ENCODE measurements at regions not wholly inside any gene's neighbourhood (a gene's known extent, or its start where the extent isn't known, plus 50 kb on each side); places are given as distances from the start of the nearest gene placed in this dataset.
"Not testable (repeated sequence)": the region's sequence is repeated elsewhere in the genome, so short reads cannot be mapped to it uniquely, and the experiment has no call there.

DNA sequence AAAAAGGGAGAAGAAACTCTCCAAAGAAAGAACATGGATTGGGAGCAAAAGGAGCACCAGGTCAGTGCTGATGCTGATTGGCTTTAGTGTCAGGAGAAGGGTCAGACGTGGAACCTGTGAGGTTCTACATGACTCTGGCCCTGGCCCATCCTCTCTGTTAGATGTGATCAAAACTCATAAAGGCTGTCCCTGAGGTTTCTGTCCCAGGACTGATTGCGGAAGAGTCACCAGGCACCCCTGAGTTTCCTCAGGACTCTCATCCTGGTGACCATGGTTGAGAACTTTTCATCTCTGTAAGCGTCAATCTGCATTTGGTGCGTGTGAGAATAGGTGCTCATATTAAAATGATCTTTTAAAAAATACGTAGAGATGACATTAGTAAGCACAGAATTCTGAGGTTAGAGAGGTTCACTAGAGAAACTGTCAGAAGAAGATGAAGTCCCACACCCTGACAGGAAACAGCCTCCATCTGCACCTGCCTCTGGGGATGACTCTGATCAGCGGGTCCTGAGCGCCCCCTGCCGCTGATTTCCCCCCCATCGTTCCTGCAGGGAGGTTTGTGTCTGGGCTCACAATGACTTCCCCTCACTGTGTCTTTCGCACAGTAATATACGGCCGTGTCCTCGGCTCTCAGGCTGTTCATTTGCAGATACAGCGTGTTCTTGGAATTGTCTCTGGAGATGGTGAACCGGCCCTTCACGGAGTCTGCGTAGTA is 741.8 kb downstream of the TMEM121 start:
- no peak for DNase-seq
- TF ChIP-seq, protein P1, sequence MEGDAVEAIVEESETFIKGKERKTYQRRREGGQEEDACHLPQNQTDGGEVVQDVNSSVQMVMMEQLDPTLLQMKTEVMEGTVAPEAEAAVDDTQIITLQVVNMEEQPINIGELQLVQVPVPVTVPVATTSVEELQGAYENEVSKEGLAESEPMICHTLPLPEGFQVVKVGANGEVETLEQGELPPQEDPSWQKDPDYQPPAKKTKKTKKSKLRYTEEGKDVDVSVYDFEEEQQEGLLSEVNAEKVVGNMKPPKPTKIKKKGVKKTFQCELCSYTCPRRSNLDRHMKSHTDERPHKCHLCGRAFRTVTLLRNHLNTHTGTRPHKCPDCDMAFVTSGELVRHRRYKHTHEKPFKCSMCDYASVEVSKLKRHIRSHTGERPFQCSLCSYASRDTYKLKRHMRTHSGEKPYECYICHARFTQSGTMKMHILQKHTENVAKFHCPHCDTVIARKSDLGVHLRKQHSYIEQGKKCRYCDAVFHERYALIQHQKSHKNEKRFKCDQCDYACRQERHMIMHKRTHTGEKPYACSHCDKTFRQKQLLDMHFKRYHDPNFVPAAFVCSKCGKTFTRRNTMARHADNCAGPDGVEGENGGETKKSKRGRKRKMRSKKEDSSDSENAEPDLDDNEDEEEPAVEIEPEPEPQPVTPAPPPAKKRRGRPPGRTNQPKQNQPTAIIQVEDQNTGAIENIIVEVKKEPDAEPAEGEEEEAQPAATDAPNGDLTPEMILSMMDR (IDR thresholded peaks at IDR 0.05), result no peak
- no peak for TF ChIP-seq POLR2A (IDR thresholded peaks at IDR 0.05)

DNA sequence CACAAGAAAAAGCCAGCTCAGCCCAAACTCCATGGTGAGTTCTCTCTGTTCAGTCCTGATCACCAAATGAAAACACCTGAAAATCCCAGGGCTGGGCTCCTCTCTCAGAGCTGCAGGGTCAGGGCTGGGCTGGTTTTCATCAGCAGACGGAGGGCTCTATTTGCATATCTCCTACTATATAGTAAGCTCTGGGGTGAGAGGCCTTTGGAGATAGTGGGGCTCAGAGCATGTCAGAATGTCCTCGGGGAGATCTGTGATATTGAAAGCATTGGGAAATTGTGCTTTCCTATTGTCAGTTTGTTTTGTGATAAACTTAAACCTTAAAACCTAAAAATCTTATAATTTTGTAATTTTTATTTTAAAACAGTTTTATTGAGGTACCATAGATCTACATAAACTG is 742.6 kb downstream of the TMEM121 start:
- Histone ChIP-seq H3K4me3 (no peak overlapping the region), H3K9me3 (no peaks in the 10 kb centered on the region), H3K4me1 (no peaks in the 10 kb centered on the region), H3K27ac (no peak overlapping the region), H3K27me3 (peaks cover 0 to 11% (median 0%) of the 10 kb centered on the region in 4 donors), H3K36me3 (no peaks in the 10 kb centered on the region)
- no peak for DNase-seq
- intact Hi-C loops (cut with DNase I), result no loop called here
- no peak for TF ChIP-seq POLR2A (IDR thresholded peaks at IDR 0.05)
- TF ChIP-seq, protein P1 (IDR thresholded peaks at IDR 0.05), result no peak
- WGBS, 2 donors, result 51 to 67% methylated on average over 2 of the region's 2 CpGs

More for the DNA sequence above, 741.8 kb downstream of the TMEM121 start:
- Histone ChIP-seq H3K9me3 (no peaks in the 10 kb centered on the region), H3K4me3 (no peak overlapping the region), H3K36me3 (no peaks in the 10 kb centered on the region), H3K27me3 (peaks cover 0 to 15% (median 0%) of the 10 kb centered on the region in 4 donors), H3K27ac (no peak overlapping the region), H3K4me1 (no peaks in the 10 kb centered on the region)
- intact Hi-C loops (cut with DNase I), result no loop called here
- 45 to 51% methylated on average over 16 to 17 of the region's 17 CpGs for WGBS, 2 donors

DNA sequence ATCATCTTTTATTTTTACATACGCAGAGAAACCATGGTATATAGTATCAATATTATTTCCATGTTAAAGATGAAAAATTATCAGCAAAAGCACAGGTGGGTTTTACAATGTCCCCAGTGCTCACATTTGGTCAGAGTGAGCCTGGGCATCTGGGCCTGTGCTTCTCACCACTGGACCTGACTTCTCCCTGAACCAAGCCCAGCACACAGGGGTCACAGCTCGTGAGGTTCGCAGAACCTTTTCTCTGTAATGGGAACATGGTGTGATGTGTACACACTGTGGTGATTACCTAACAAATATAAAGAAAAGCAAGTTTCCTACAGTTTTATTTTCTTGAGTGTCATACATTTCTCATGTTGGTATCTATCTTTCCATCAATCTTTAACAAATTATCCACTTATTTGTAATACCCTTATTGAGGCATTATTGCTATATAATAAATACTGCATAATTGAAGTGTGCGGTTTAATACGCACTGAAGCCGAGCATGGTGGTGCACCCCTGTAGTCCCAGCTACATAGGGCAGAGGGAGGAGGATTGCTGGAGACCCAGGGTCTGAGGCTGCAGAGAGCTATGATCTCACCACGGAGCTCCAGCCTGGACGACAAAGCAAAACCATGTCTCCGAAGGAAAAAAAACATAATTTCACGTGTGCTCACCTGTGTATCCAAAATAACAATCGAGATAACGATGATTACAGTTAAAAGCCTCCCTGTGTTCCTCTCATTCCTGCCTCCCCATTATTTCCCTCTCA is 743.2 kb downstream of the TMEM121 start:
- Histone ChIP-seq H3K36me3 (no peaks in the 10 kb centered on the region), H3K4me1 (no peaks in the 10 kb centered on the region), H3K27ac (no peak overlapping the region), H3K9me3 (no peaks in the 10 kb centered on the region), H3K4me3 (no peak overlapping the region), H3K27me3 (peaks cover 0 to 11% (median 0%) of the 10 kb centered on the region in 4 donors)
- 71 to 75% methylated on average over 12 of the region's 12 CpGs for WGBS, 2 donors
- TF ChIP-seq POLR2A (IDR thresholded peaks at IDR 0.05), result no peak
- TF ChIP-seq, protein P1 (IDR thresholded peaks at IDR 0.05), result no peak
- no peak for DNase-seq
- intact Hi-C loops (cut with DNase I), result no loop called here

DNA sequence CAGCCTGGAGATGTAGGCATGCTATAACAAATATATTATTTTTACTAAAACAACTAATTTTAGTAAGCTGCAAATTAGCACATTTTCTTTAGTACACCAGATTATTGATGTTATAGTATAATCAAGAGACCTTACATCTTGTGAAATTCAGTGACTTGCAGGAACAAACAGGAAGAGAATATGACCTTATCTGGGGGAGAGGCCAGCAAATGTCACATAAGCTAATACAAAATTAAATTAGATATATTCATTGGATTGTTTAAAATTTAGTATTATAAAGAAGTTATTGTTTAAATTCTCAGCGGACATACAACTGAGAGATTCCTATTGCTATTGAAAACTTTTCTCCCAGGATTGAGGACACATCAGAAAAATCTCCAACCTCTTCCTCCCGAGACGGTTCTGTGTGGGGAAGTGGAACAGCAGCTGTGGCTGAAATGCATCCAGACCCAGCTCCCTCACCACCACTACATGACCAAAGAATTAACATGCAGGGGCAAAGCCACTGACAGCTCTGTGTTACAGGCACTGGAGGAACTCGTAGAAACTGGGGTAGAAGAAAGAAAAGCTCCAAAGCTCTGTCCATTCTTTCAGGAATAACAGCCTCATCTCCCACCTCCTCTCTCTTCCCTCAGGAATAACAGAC is 744.2 kb downstream of the TMEM121 start:
- H3K9me3 ChIP-seq; H3K4me3 ChIP-seq; H3K36me3 ChIP-seq; H3K4me1 ChIP-seq; intact Hi-C loops (cut with DNase I); H3K27ac ChIP-seq; DNase-seq: not testable (repeated sequence)
- H3K27me3 ChIP-seq, result peaks cover 0 to 11% (median 0%) of the 10 kb centered on the region in 4 donors
- 21 to 40% methylated on average over 3 to 4 of the region's 4 CpGs for WGBS, 2 donors

DNA sequence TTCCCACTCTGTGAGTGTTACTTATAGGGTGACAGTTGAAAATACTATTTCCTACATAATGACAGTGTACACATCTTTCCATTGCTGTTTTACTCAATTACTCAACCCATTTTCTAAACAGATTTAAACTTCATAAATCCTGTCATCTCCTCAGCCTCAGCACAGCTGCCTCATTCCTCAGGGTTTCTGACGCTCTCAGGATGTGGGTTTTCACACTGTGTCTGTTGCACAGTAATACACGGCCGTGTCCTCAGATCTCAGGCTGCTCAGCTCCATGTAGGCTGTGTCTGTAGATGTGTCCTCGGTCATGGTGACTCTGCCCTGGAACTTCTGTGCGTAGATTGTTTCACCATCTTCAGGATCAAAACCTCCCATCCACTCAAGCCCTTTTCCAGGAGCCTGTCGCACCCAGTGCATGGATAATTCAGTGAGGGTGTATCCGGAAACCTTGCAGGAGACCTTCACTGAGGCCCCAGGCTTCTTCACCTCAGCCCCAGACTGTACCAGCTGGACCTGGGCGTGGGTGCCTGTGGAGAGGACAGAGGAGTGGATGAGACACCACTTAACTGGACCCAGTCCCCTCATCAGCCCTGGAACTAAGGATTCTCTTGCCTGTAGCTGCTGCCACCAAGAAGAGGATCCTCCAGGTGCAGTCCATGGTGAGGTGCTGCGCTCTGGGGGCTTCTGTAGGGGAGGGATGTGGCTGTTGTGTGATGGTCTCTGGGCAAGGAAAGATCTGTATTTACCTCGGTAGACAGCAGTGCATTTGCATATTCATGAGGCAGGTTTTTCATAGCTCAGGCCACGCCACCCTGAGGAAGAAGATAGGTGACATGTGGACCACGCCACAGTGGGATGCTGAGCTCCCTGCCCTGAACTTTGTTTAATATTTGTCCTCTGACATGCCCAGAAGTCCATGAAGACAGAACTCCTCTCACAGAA is 750.2 kb downstream of the TMEM121 start:
- DNase-seq, result no peak
- WGBS, 2 donors, result 47 to 48% methylated on average over 6 to 7 of the region's 12 CpGs
- intact Hi-C loops (cut with DNase I), result no loop called here

More for the DNA sequence above, 750.2 kb downstream of the TMEM121 start:
- no peak for TF ChIP-seq POLR2A (IDR thresholded peaks at IDR 0.05)
- TF ChIP-seq, protein P1 (IDR thresholded peaks at IDR 0.05), result no peak
- H3K27ac ChIP-seq, result no peak overlapping the region
- peaks cover 0 to 17% (median 0%) of the 10 kb centered on the region in 4 donors for H3K27me3 ChIP-seq
- no peaks in the 10 kb centered on the region for H3K9me3 ChIP-seq
- H3K4me1 ChIP-seq, result no peaks in the 10 kb centered on the region
- H3K4me3 ChIP-seq, result no peak overlapping the region
- no peaks in the 10 kb centered on the region for H3K36me3 ChIP-seq
